OCI-LY7 (cell line): ENCODE measurements at regions not wholly inside any gene's neighbourhood (a gene's known extent, or its start where the extent isn't known, plus 50 kb on each side); places are given as distances from the start of the nearest gene placed in this dataset.

Experiments
- BruUV-seq: library from RNA; stranded (reverse); fragments of 400-500 nt; replicated peaks from 2 replicates; lab custom pipeline; 2021; lab: Mats Ljungman, UMichigan
- CTCF ChIA-PET: fragments of 300-600 bp; sonication (Branson Sonifier 250); formaldehyde crosslinking; loops from one replicate; lab custom pipeline; 2022; ENCODE audit warnings: antibody characterized with exemption; ENCODE audit not compliant: unreplicated experiment; lab: Charles Lee
- POLR2A ChIA-PET: fragments of 300-600 bp; sonication (Branson Sonifier 250); formaldehyde crosslinking; loops from one replicate; lab custom pipeline; 2022; ENCODE audit warnings: antibody characterized with exemption; lab: Charles Lee
- DNase-seq: peaks from one replicate; pipeline ENCODE4 v3.0.0-alpha.2; 2015; ENCODE audit warnings: low spot score
- H2AFZ ChIP-seq: fragments of 200-600 bp; sonication (generic), shearing (Covaris generic); 2 replicates; pipeline ENCODE4 v1.6.1; 2014; ENCODE audit warnings: mild to moderate bottlenecking, antibody characterized with exemption, low read length, moderate library complexity
- H3K27ac ChIP-seq: fragments of 200-600 bp; sonication (generic); 2 replicates; pipeline ENCODE4 v1.5.1; 2014; ENCODE audit warnings: mixed run types, low read depth, mild to moderate bottlenecking, moderate library complexity, low read length, inconsistent platforms; ENCODE audit not compliant: poor library complexity, severe bottlenecking
- H3K36me3 ChIP-seq: fragments of 200-600 bp; sonication (generic); 2 replicates; pipeline ENCODE4 v1.6.1; 2014; ENCODE audit warnings: mild to moderate bottlenecking, antibody characterized with exemption, low read length, moderate library complexity, mixed read lengths; ENCODE audit not compliant: insufficient read depth
- H3K4me1 ChIP-seq: fragments of 200-600 bp; sonication (generic); 2 replicates; pipeline ENCODE4 v1.5.1; 2014; ENCODE audit warnings: mild to moderate bottlenecking, low read length; ENCODE audit not compliant: insufficient read depth, poor library complexity, severe bottlenecking
- H3K4me2 ChIP-seq: fragments of 200-600 bp; sonication (generic); 2 replicates; pipeline ENCODE4 v1.6.1; 2014; ENCODE audit warnings: mild to moderate bottlenecking, low read length
- H3K4me3 ChIP-seq: fragments of 200-600 bp; sonication (generic); 2 replicates; pipeline ENCODE4 v1.5.1; 2014; ENCODE audit warnings: mild to moderate bottlenecking, low read depth, low read length; ENCODE audit not compliant: poor library complexity, severe bottlenecking
- H3K79me2 ChIP-seq: fragments of 200-600 bp; sonication (generic); 2 replicates; pipeline ENCODE4 v1.6.1; 2016; ENCODE audit warnings: low read depth, mild to moderate bottlenecking, low read length, moderate library complexity, mixed read lengths; ENCODE audit not compliant: insufficient read depth
- H3K9me2 ChIP-seq: fragments of 200-600 bp; sonication (generic); 2 replicates; pipeline ENCODE4 v1.6.1; 2016; ENCODE audit warnings: mild to moderate bottlenecking, low read length, mixed read lengths; ENCODE audit not compliant: insufficient read depth
- H3K9me3 ChIP-seq: fragments of 200-600 bp; sonication (generic); 2 replicates; pipeline ENCODE4 v1.6.1; 2014; ENCODE audit warnings: mild to moderate bottlenecking, mixed run types, low read length, mixed read lengths
- H4K20me1 ChIP-seq: fragments of 200-600 bp; sonication (generic); 2 replicates; pipeline ENCODE4 v1.6.1; 2014; ENCODE audit warnings: mild to moderate bottlenecking, antibody characterized with exemption, low read length, moderate library complexity, mixed read lengths; ENCODE audit not compliant: insufficient read depth
- CTCF ChIP-seq: fragments of 200-600 bp; sonication (generic); conservative IDR thresholded peaks from 2 replicates; pipeline ENCODE4 v1.5.1; 2014; ENCODE audit warnings: mild to moderate bottlenecking, antibody characterized with exemption, low read length, moderate library complexity, mixed read lengths
- EZH2phosphoT487 ChIP-seq: fragments of 200-600 bp; sonication (generic); IDR thresholded peaks from 2 replicates; pipeline ENCODE4 v1.6.1; 2018; ENCODE audit warnings: low read depth, borderline replicate concordance, mild to moderate bottlenecking, mixed run types, antibody characterized with exemption, low read length, moderate library complexity, mixed read lengths
- intact Hi-C: fragments of 100-400 bp; cut with micrococcal nuclease; formaldehyde crosslinking; loops from one replicate; pipeline ENCODE4 v1.10.0; 2022; ENCODE audit not compliant: unreplicated experiment

GRCh38 chrX:122087341-122087740, 1039.9 kb downstream of the GLUD2 start:
- Histone ChIP-seq H3K27ac (no peak overlapping the region), H3K4me3 (no peak overlapping the region), H3K9me2 (no peaks in the 10 kb centered on the region), H2AFZ (no peak overlapping the region), H3K79me2 (no peaks in the 10 kb centered on the region), H3K36me3 (no peaks in the 10 kb centered on the region), H3K4me2 (no peak overlapping the region), H3K4me1 (no peaks in the 10 kb centered on the region), H4K20me1 (no peaks in the 10 kb centered on the region), H3K9me3 (no peaks in the 10 kb centered on the region)
- ChIA-PET CTCF (no interaction called here), POLR2A (no interaction called here)
- intact Hi-C loops: no loop called here
- BruUV-seq: no TSS peak
- DNase-seq: no peak
- TF ChIP-seq CTCF (no peak), EZH2phosphoT487 (no peak)

- Histone ChIP-seq H2AFZ (no peak overlapping the region), H3K79me2 (no peaks in the 10 kb centered on the region), H3K27ac (no peak overlapping the region), H4K20me1 (no peaks in the 10 kb centered on the region), H3K36me3 (no peaks in the 10 kb centered on the region), H3K9me3 (no peaks in the 10 kb centered on the region), H3K4me1 (no peaks in the 10 kb centered on the region), H3K4me3 (no peak overlapping the region), H3K4me2 (no peak overlapping the region), H3K9me2 (no peaks in the 10 kb centered on the region)
- no TSS peak for BruUV-seq
- POLR2A ChIA-PET: no interaction called here
- TF ChIP-seq CTCF (no peak), EZH2phosphoT487 (no peak)
- no peak for DNase-seq
- intact Hi-C loops: loop anchor here (10.0 kb wide), 1 partner anchor 63 kb away; no protein-coding TSS in a partner anchor
- CTCF ChIA-PET: no interaction called here
These were observed 1044.2 kb downstream of the GLUD2 start for GRCh38 chrX:122091571-122091970.

- H3K36me3 ChIP-seq: no peaks in the 10 kb centered on the region
- no peak overlapping the region for H3K4me3 ChIP-seq
- no peaks in the 10 kb centered on the region for H3K79me2 ChIP-seq
- no peak overlapping the region for H3K4me2 ChIP-seq
- no peak overlapping the region for H2AFZ ChIP-seq
- H3K4me1 ChIP-seq: no peaks in the 10 kb centered on the region
- CTCF ChIA-PET: no interaction called here
- no peak for DNase-seq
- BruUV-seq: no TSS peak
- intact Hi-C loops: loop anchor here (10.0 kb wide), 1 partner anchor 62 kb away; no protein-coding TSS in a partner anchor
- no peaks in the 10 kb centered on the region for H3K9me3 ChIP-seq
- TF ChIP-seq EZH2phosphoT487 (no peak), CTCF (no peak)
- no peaks in the 10 kb centered on the region for H3K9me2 ChIP-seq
- POLR2A ChIA-PET: no interaction called here
- H3K27ac ChIP-seq: no peak overlapping the region
- no peaks in the 10 kb centered on the region for H4K20me1 ChIP-seq
These were observed 1045.0 kb downstream of the GLUD2 start for GRCh38 chrX:122092360-122092759.
